ENCODE measurements at regions not wholly inside any gene's neighbourhood (a gene's known extent, or its start where the extent isn't known, plus 50 kb on each side); places are given as distances from the start of the nearest gene placed in this dataset.
"Not testable (repeated sequence)": the region's sequence is repeated elsewhere in the genome, so short reads cannot be mapped to it uniquely, and the experiment has no call there.

GRCh38 chr14:97158102-97158501, 360.9 kb downstream of the VRK1 start:
- DNase-seq (ENCODE audit: low read depth) = no peak
- TF ChIP-seq CTCF (conservative IDR thresholded peaks at IDR 0.05; ENCODE audit: low read depth, low read length) = no peak
- H3K4me3 ChIP-seq (ENCODE audit: low read length) = no peak overlapping the region

- no peak for DNase-seq (ENCODE audit: low read depth)
- no peak overlapping the region for H3K4me3 ChIP-seq (ENCODE audit: low read length)
- TF ChIP-seq CTCF (conservative IDR thresholded peaks at IDR 0.05; ENCODE audit: low read depth, low read length) = no peak
Measured at GRCh38 chr14:97159124-97159523, 361.9 kb downstream of the VRK1 start.

GRCh38 chr14:97162621-97163020, 365.4 kb downstream of the VRK1 start:
- DNase-seq (ENCODE audit: low read depth) = no peak
- H3K4me3 ChIP-seq (ENCODE audit: low read length) = no peak overlapping the region
- TF ChIP-seq CTCF (conservative IDR thresholded peaks at IDR 0.05; ENCODE audit: low read depth, low read length) = no peak

- H3K4me3 ChIP-seq (ENCODE audit: low read length) = no peak overlapping the region
- peak; percentile 32 for TF ChIP-seq CTCF (conservative IDR thresholded peaks at IDR 0.05; ENCODE audit: low read depth, low read length)
- DNase-seq (ENCODE audit: low read depth) = no peak
Measured at GRCh38 chr14:97164021-97164420, 366.8 kb downstream of the VRK1 start.

- H3K4me3 ChIP-seq (ENCODE audit: low read length) = no peak overlapping the region
- TF ChIP-seq CTCF (conservative IDR thresholded peaks at IDR 0.05; ENCODE audit: low read depth, low read length) = no peak
- no peak for DNase-seq (ENCODE audit: low read depth)
Measured at GRCh38 chr14:97166497-97166896, 369.3 kb downstream of the VRK1 start.

GRCh38 chr14:97167577-97167976, 370.4 kb downstream of the VRK1 start:
- DNase-seq (ENCODE audit: low read depth); H3K4me3 ChIP-seq (ENCODE audit: low read length): not testable (repeated sequence)

GRCh38 chr14:97172644-97173043, 375.5 kb downstream of the VRK1 start:
- no peak for DNase-seq (ENCODE audit: low read depth)
- TF ChIP-seq CTCF (conservative IDR thresholded peaks at IDR 0.05; ENCODE audit: low read depth, low read length) = no peak
- H3K4me3 ChIP-seq (ENCODE audit: low read length) = no peak overlapping the region

GRCh38 chr14:97177016-97177415, 379.8 kb downstream of the VRK1 start:
- no peak overlapping the region for H3K4me3 ChIP-seq (ENCODE audit: low read length)
- peak; percentile 37 for TF ChIP-seq CTCF (conservative IDR thresholded peaks at IDR 0.05; ENCODE audit: low read depth, low read length)
- no peak for DNase-seq (ENCODE audit: low read depth)

Measured in retinal pigment epithelial cell (primary cell).